ENCODE measurements at regions not wholly inside any gene's neighbourhood (a gene's known extent, or its start where the extent isn't known, plus 50 kb on each side); places are given as distances from the start of the nearest gene placed in this dataset.

DNA sequence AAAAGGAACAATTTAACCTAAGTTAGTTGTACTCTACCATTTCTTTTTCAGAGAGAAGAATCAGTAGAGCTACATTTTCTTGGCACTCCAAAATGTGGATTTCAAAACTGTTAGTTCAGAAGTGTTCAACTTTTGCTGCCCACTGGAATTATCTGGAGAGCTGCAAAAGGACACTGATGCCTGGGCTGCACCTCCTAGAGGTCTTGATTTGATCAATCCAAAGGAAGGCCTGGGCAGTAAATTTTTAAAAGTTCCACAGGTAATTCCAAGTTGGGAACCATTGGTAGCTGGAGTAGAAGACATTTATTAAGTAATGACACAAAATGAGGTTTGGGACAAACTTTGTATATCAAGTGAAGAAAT, 79.3 kb upstream of the HMCN1 start:
- ChIA-PET CTCF (ENCODE audit: partially characterized antibody) (interaction anchor here (1.1 to 1.2 kb wide), 2 partner anchors 15 to 26 kb away, joined by 3 to 6 read pairs; no protein-coding TSS in a partner anchor), POLR2A (ENCODE audit: partially characterized antibody) (no interaction called here)
- Histone ChIP-seq H3K27ac (ENCODE audit: low read depth, low read length) (no peak overlapping the region), H3K27me3 (ENCODE audit: insufficient read depth, low read length) (no peaks in the 10 kb centered on the region), H3K9me3 (ENCODE audit: control insufficient read depth in 1 of 2, low read length in 2 of 2) (no peaks in the 10 kb centered on the region), H3K4me1 (ENCODE audit: insufficient read depth, low read length) (no peaks in the 10 kb centered on the region), H3K36me3 (ENCODE audit: insufficient read depth, low read length) (no peaks in the 10 kb centered on the region), H3K4me3 (ENCODE audit: low read length in 2 of 2) (no peak overlapping the region)
- Mint-ChIP-seq H3K4me1 (peaks cover 0 to 5% (median 3%) of the 10 kb centered on the region in 4 donors), H3K27ac (no peak overlapping the region), H3K4me3 (no peak overlapping the region), H3K9me3 (peaks cover 0 to 7% (median 1%) of the 10 kb centered on the region in 8 donors), H3K36me3 (peaks cover 0 to 4% of the 10 kb centered on the region in 2 donors), H3K27me3 (no peaks in the 10 kb centered on the region)
- intact Hi-C loops (cut with micrococcal nuclease), result no loop called here
- DNase-seq, result no peak

DNA sequence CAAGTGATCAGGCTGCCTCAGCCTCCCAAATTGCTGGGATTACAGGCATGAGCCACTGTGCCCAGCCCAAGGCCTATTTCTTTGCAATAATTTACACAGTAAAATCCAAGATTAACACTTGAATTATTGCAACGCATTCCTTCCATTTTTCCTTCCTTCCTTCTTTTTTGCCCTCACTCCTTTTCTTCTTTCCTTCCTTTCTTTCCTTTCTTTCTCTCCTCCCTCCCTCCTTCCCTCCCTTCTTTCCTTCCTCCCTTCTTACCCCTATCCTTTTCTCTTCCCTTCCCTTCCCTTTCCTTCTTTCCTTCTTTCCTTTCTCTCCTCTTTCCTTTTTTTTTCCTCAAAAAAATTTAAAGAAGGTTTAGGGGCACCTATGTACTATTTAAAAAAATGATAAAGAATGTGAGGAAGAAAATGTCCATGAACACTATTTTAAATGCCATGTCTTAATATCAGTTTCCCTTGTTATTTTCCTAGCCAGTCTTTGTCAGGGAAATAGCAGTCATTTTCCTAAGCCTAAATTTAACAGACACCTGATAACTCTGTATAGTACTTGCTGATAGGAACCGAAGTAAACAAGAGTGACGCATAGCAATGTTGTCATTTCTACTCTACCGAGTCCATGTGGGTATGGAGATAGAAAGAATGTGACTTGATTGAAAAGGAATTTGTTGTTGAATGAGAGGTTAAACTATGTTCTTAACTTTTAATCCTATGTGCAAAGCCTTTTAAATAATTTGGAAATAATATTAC, 79.8 kb upstream of the HMCN1 start:
- POLR2A ChIA-PET (ENCODE audit: partially characterized antibody), result interaction anchor here (0.6 kb wide), 1 partner anchor 12 kb away, joined by 5 read pairs; no protein-coding TSS in a partner anchor

DNA sequence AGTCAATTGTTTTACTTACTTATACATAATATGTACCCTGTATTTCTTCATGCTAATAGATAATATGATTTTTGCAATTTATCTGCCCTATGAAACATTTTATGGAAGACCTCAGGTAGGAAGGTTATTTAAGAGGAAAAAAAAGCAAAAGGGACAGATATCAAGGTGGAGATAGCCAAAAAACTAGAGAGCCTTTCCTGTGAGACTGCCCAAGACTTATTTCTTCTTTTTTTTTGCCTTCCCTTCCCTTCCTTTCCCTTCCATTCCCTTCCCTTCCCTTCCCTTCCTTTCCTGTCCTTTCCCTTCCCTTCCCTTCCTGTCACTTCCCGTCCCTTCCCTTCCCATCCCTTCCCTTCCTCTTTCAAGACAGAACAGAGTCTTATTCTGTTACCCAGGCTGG, 80.6 kb upstream of the HMCN1 start:
- Mint-ChIP-seq H3K36me3 (peaks cover 0 to 4% of the 10 kb centered on the region in 2 donors), H3K4me3 (no peak overlapping the region), H3K4me1 (peaks cover 0 to 5% (median 3%) of the 10 kb centered on the region in 4 donors), H3K27ac (no peak overlapping the region), H3K9me3 (peaks cover 0 to 7% (median 1%) of the 10 kb centered on the region in 8 donors), H3K27me3 (no peaks in the 10 kb centered on the region)
- no peak overlapping the region for H3K27ac ChIP-seq (ENCODE audit: low read depth, low read length)
- intact Hi-C loops (cut with micrococcal nuclease), result no loop called here
- no peak overlapping the region for H3K4me3 ChIP-seq (ENCODE audit: low read length in 2 of 2)
- H3K27me3 ChIP-seq (ENCODE audit: insufficient read depth, low read length), result no peaks in the 10 kb centered on the region
- H3K9me3 ChIP-seq (ENCODE audit: control insufficient read depth in 1 of 2, low read length in 2 of 2), result no peaks in the 10 kb centered on the region
- no peak for DNase-seq
- POLR2A ChIA-PET (ENCODE audit: partially characterized antibody), result no interaction called here
- no peaks in the 10 kb centered on the region for H3K36me3 ChIP-seq (ENCODE audit: insufficient read depth, low read length)
- H3K4me1 ChIP-seq (ENCODE audit: insufficient read depth, low read length), result no peaks in the 10 kb centered on the region
- CTCF ChIA-PET (ENCODE audit: partially characterized antibody), result interaction anchor here (2.3 to 5.8 kb wide), 4 partner anchors 17 to 415 kb away, joined by 7 to 65 read pairs (median 13); no protein-coding TSS in a partner anchor

More for the DNA sequence above, 79.8 kb upstream of the HMCN1 start:
- Mint-ChIP-seq H3K9me3 (peaks cover 0 to 7% (median 1%) of the 10 kb centered on the region in 8 donors), H3K4me3 (no peak overlapping the region), H3K27me3 (no peaks in the 10 kb centered on the region), H3K27ac (no peak overlapping the region), H3K36me3 (peaks cover 0 to 4% of the 10 kb centered on the region in 2 donors), H3K4me1 (peaks cover 0 to 5% (median 3%) of the 10 kb centered on the region in 4 donors)
- no peaks in the 10 kb centered on the region for H3K36me3 ChIP-seq (ENCODE audit: insufficient read depth, low read length)
- H3K9me3 ChIP-seq (ENCODE audit: control insufficient read depth in 1 of 2, low read length in 2 of 2), result no peaks in the 10 kb centered on the region
- no peak overlapping the region for H3K4me3 ChIP-seq (ENCODE audit: low read length in 2 of 2)
- H3K4me1 ChIP-seq (ENCODE audit: insufficient read depth, low read length), result no peaks in the 10 kb centered on the region
- CTCF ChIA-PET (ENCODE audit: partially characterized antibody), result interaction anchor here (1.1 to 1.2 kb wide), 2 partner anchors 16 to 27 kb away, joined by 3 to 6 read pairs; no protein-coding TSS in a partner anchor
- H3K27me3 ChIP-seq (ENCODE audit: insufficient read depth, low read length), result no peaks in the 10 kb centered on the region
- no peak for DNase-seq
- intact Hi-C loops (cut with micrococcal nuclease), result no loop called here
- H3K27ac ChIP-seq (ENCODE audit: low read depth, low read length), result no peak overlapping the region

DNA sequence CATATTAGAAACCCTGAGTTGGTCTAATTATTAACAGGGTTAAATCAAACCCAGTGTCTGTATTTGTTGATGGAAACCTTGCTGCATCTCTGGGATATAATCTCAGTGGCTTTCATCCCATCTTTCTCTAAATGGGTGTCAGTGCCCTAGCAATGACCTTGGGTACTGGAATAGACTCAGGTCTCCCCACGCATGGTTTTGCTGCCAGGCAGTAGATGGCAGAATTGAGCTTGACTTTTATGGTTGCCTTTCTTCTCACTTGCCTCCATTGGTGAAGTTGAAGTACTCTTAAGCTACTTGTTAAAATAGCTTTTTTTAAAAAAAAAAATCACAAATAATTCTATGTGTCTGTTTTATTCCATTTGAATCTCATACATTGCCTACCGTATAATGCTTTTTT, 81.8 kb upstream of the HMCN1 start:
- POLR2A ChIA-PET (ENCODE audit: partially characterized antibody), result interaction anchor here (1.2 kb wide), 1 partner anchor 18 kb away, joined by 4 read pairs; no protein-coding TSS in a partner anchor
- intact Hi-C loops (cut with micrococcal nuclease), result no loop called here
- DNase-seq, result peak in 1 of 5 donors; percentile 4

DNA sequence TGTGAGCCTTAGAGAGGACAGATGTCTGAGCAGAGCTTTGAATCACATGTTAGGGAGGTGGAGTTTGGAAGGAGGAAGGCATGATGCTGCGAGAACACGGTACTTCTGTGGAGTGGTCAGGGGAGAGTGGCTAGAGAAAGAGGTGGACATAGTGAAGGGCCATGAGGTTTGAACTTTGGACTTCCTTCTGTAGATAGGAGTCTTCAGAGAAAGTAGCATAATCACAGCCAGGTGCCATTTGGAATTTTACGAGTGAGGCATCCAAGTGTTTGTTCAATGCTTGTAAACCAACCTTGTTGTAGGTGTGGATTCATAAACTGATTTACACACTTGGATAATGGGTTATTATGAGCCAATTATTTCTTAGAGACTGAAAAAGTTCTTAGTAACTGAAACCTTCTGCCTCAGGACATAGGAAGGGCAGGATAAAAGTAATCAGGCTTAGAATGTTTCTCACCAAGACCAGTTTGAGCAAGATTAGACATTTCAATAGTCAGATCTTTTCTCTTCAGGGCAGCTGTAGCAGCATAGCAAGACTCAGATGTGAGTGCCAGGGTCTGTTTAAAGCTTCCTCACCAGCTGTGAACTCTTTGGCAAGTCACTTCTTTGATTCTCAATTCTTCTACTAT, 83.5 kb upstream of the HMCN1 start:
- Histone ChIP-seq H3K36me3 (ENCODE audit: insufficient read depth, low read length) (no peaks in the 10 kb centered on the region), H3K27ac (ENCODE audit: low read depth, low read length) (no peak overlapping the region), H3K27me3 (ENCODE audit: insufficient read depth, low read length) (no peaks in the 10 kb centered on the region), H3K9me3 (ENCODE audit: control insufficient read depth in 1 of 2, low read length in 2 of 2) (no peaks in the 10 kb centered on the region), H3K4me1 (ENCODE audit: insufficient read depth, low read length) (peaks cover 22% of the 10 kb centered on the region), H3K4me3 (ENCODE audit: low read length in 2 of 2) (no peak overlapping the region)
- Mint-ChIP-seq H3K27ac (peak overlapping the region in 2 of 7 donors; percentile 27 to 66), H3K4me1 (peaks cover 19 to 33% (median 22%) of the 10 kb centered on the region in 4 donors), H3K9me3 (peaks cover 0 to 7% (median 0%) of the 10 kb centered on the region in 8 donors), H3K4me3 (no peak overlapping the region), H3K36me3 (peaks cover 0 to 4% of the 10 kb centered on the region in 2 donors), H3K27me3 (no peaks in the 10 kb centered on the region)
- DNase-seq, result no peak
- intact Hi-C loops (cut with micrococcal nuclease), result no loop called here
- POLR2A ChIA-PET (ENCODE audit: partially characterized antibody), result interaction anchor here (1.4 kb wide), 1 partner anchor 83 kb away, joined by 3 read pairs; no protein-coding TSS in a partner anchor
- CTCF ChIA-PET (ENCODE audit: partially characterized antibody), result interaction anchor here (1.2 to 5.8 kb wide), 7 partner anchors 19 to 332 kb away, joined by 3 to 65 read pairs (median 9); no protein-coding TSS in a partner anchor

More for the DNA sequence above, 81.8 kb upstream of the HMCN1 start:
- peaks cover 0 to 7% (median 0%) of the 10 kb centered on the region in 8 donors for H3K9me3 Mint-ChIP-seq
- H3K4me1 Mint-ChIP-seq, result peaks cover 9 to 17% (median 10%) of the 10 kb centered on the region in 4 donors
- Histone ChIP-seq H3K27ac (ENCODE audit: low read depth, low read length) (no peak overlapping the region), H3K4me3 (ENCODE audit: low read length in 2 of 2) (no peak overlapping the region), H3K9me3 (ENCODE audit: control insufficient read depth in 1 of 2, low read length in 2 of 2) (no peaks in the 10 kb centered on the region), H3K36me3 (ENCODE audit: insufficient read depth, low read length) (no peaks in the 10 kb centered on the region), H3K27me3 (ENCODE audit: insufficient read depth, low read length) (no peaks in the 10 kb centered on the region), H3K4me1 (ENCODE audit: insufficient read depth, low read length) (peaks cover 6% of the 10 kb centered on the region)
- peak overlapping the region in 1 of 8 donors; percentile 46 for H3K4me3 Mint-ChIP-seq
- H3K27ac Mint-ChIP-seq, result no peak overlapping the region
- H3K27me3 Mint-ChIP-seq, result no peaks in the 10 kb centered on the region
- CTCF ChIA-PET (ENCODE audit: partially characterized antibody), result interaction anchor here (0.8 to 5.8 kb wide), 11 partner anchors 10 to 414 kb away, joined by 3 to 65 read pairs (median 5); no protein-coding TSS in a partner anchor
- H3K36me3 Mint-ChIP-seq, result peaks cover 0 to 4% of the 10 kb centered on the region in 2 donors

DNA sequence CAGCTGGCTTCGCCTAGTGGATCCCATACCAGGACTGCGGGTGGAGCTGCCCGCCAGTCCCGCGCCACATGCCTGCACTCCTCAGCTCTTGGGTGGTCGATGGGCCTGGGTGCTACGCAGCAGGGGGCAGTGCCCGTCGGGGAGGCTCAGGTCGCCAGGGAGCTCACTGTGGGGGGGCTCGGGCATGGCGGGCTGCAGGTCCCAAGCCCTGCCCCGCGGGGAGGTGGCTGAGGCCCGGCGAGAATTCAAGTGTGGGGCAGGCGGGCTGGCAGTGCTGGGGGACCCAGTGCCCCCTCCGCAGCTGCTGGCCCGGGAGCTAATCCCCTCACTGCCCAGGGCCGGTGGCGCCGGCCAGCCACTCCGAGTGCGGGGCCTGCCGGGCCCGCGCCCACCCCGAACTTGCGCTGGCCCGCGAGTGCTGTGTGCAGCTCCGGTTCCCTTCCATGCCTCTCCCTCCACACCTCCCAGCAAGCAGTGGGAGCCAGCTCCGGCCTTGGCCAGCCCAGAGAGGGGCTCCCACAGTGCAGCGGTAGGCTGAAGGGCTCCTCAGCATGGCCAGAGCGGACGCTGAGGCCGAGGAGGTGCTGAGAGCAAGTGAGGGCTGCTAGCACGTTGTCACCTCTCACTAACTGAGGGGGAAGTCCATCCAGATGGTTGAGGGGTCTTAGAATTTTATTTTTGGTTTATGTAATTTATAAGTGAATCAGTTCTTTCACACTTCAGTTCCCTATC, 85.2 kb upstream of the HMCN1 start:
- Histone ChIP-seq H3K27me3 (ENCODE audit: insufficient read depth, low read length) (no peaks in the 10 kb centered on the region), H3K9me3 (ENCODE audit: control insufficient read depth in 1 of 2, low read length in 2 of 2) (no peaks in the 10 kb centered on the region), H3K27ac (ENCODE audit: low read depth, low read length) (no peak overlapping the region), H3K4me1 (ENCODE audit: insufficient read depth, low read length) (peaks cover 23% of the 10 kb centered on the region), H3K4me3 (ENCODE audit: low read length in 2 of 2) (no peak overlapping the region), H3K36me3 (ENCODE audit: insufficient read depth, low read length) (no peaks in the 10 kb centered on the region)
- Mint-ChIP-seq H3K4me1 (peaks cover 20 to 44% (median 24%) of the 10 kb centered on the region in 4 donors), H3K9me3 (peaks cover 0 to 11% (median 5%) of the 10 kb centered on the region in 8 donors), H3K27ac (no peak overlapping the region), H3K4me3 (no peak overlapping the region), H3K27me3 (no peaks in the 10 kb centered on the region), H3K36me3 (peaks cover 2 to 4% of the 10 kb centered on the region in 2 donors)
- DNase-seq, result no peak
- POLR2A ChIA-PET (ENCODE audit: partially characterized antibody), result interaction anchor here (0.8 to 2.8 kb wide), 2 partner anchors 82 to 331 kb away, joined by 3 to 9 read pairs; partner anchors contain the start of gene IVNS1ABP
- intact Hi-C loops (cut with micrococcal nuclease), result no loop called here
- CTCF ChIA-PET (ENCODE audit: partially characterized antibody), result interaction anchor here (1.2 to 5.8 kb wide), 4 partner anchors 13 to 411 kb away, joined by 5 to 65 read pairs (median 11); no protein-coding TSS in a partner anchor

Data from CD4-positive, alpha-beta memory T cell (primary cell).